Astrocyte (in vitro differentiated cells and primary cell): ENCODE measurements at regions not wholly inside any gene's neighbourhood (a gene's known extent, or its start where the extent isn't known, plus 50 kb on each side); places are given as distances from the start of the nearest gene placed in this dataset.

Experiments
- CTCF ChIP-seq: IDR thresholded peaks from 2 replicates; pipeline ENCODE4 v1.5.1; 2011; ENCODE audit warnings: low read depth, mild to moderate bottlenecking, inconsistent platforms, low read length, moderate library complexity; ENCODE audit not compliant: insufficient read depth
- EZH2 ChIP-seq: IDR thresholded peaks from 2 replicates; pipeline ENCODE4 v1.6.1; 2012; ENCODE audit warnings: mild to moderate bottlenecking, low read length, inconsistent platforms; ENCODE audit not compliant: insufficient read depth

DNA sequence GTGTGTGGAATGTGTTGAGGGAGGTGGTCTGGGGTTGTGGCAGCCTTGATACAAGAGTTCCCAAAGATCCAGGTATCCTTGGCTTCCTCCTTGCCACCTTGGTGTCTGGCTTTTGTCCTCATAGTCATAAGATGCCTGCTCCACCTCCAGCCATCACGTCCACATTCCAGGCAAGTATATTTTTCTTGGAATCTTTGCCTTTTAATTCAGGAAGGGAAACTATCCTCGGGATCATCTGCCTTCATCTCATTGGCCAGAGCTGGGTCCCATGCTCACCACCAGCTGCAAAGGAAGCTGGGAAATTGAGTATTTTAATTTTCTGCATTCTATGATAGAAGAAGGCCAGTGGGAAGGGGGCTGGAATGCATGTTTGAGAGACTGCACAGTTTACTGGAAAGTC is 186.7 kb downstream of the C9orf50 start:
- TF ChIP-seq CTCF, result no peak
- no peak for TF ChIP-seq EZH2
